ENCODE measurements at regions not wholly inside any gene's neighbourhood (a gene's known extent, or its start where the extent isn't known, plus 50 kb on each side); places are given as distances from the start of the nearest gene placed in this dataset.

DNA sequence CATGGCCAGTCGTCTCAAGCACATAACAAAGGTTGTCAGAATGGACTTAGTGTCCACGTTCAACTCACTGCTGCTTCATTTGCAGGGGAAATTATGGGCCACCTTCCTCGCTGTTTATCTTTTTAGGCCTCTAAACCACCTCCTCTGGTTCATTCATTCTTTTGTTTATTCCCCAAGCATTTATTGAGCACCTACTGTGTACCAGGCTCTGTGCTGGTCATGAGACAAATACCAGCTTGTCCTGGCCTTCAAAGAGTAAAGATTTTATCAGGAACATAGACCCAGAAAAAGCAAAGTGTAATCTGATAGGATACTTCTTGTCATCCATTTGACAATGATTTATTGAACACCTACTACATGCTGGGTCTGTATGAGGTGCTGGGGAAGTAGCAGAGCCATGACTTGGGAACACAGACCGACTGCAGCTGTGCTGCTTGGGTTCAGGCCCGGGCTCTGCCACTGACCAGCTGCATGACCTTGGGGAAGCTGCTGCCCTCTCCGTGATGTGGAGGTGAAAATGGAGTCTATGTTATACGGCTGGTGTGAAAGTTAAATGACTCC is 63.4 kb upstream of the SLC6A6 start:
- no peak for FAIRE-seq

DNA sequence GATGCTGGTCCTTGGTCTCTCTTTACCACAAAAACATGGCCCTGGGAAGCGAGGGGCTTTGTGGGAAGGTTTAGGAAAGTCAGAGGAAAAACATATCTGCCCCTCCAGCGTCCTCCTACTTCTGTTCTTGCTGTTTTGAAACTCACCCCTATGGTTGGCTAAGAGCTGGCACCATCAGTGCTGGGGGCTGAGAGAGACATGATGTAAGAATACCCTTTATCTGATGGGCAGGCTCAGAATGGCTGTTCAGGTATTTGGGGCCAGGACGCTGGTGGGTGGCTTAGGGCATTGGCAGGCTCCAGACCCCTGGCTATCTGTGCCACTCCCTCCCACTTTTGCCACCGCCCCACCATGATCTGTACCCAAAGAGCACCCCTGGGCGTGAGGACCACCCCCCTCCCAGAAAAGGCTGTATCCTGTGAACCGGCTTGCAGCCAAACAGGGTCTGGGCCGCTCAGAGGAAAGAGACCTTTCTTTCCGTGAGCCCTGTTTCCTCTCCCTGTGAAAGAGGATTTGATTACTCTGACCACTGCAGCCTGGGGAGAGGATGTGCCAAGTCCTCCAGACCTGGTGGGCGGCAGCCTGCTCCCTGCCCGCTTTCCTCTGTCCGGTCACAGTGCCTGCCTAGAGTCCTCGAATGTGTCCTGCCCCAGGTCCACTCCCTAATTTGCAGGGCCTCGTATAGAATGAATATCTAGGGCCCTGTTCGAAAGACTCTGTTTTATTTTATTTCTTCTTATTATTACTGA is 61.3 kb upstream of the SLC6A6 start:
- no peak for FAIRE-seq

DNA sequence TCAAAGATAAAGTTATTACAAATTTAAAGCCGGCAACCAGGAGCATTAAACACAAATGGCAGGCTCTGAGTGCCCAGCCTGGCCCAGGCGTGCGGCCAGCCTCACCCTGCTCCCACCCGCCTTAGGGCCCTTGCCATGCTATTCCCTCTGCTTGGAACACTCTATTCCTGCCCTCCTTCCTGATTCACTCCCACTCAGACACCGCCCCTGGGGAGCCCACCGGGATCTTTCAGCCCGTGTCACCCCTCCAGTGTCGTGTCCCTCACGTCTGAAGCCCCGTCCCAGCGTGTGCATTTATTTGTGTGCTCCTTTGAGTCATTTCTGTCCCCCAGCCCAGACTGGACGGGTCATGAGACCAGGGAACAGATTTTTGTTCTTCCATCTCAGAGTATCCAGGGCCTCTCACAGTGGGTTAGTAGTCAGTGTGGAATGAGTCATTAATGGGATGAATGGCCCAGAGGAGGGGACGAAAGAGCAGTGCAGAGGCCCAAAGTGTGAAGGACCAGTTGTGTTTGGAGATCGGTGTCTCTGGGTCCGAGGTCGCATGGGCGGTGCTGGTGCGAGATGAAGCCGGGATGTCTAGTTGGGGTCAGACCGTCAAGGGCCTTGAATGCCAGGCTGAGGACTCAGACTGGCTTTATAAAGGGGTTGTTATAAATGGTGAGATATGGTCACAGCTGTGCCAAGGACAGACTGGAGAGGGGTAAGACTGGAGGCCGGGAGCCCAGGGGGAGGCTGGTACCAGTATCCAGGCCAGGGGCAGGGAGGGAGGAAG is 58.9 kb upstream of the SLC6A6 start:
- FAIRE-seq, result no peak

DNA sequence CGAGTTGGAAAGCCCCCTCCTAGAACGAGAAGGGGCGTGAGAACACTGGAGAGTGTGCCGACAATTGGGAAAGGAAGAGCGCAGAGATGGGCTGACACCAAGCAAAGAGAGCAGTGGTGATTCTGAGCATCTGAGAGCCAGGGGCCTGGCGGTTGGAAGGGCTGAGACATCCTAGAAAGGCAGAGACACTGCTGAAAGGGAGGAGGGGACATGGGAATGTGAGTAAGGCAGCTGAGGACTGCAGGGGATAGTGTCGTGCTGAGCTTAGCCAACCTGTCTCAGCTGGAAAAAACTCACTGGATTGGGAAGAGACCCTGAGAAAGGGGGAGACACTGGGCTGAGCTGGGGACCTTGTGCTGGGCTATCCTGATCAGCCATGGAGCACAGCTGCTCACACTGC is 58.1 kb upstream of the SLC6A6 start:
- FAIRE-seq, result no peak

DNA sequence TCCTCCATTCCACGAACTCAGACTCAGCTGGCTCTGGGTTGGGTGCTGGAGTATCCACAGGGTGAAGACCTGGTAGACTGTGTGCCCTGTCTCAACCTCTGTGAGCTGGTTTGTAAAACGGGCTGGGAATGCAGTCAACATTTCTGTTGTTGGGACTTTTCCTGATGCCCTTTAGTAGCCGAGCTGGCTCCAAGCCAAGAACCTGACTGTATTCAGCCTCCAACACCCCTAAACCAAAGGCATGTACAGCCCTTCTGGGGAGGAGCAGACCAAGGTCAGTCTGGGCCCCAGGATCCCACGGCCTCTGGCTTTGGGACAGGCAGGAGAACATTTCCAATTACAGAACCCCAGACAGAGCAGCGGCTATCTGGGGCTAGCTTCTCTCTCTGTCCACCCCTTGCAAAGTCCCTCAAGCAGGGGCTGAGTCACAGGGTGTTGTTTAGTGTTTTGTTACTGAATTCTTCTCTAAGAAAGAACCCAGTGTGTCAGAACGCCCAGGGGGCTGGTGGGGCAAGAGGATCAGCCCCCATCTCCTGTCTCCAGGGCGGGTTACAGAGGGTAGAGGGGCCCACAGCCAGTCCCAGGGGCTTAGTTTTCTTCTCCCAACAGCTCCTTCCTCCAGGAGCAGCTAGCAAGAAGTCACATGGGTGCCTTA is 56.8 kb upstream of the SLC6A6 start:
- no peak for FAIRE-seq

DNA sequence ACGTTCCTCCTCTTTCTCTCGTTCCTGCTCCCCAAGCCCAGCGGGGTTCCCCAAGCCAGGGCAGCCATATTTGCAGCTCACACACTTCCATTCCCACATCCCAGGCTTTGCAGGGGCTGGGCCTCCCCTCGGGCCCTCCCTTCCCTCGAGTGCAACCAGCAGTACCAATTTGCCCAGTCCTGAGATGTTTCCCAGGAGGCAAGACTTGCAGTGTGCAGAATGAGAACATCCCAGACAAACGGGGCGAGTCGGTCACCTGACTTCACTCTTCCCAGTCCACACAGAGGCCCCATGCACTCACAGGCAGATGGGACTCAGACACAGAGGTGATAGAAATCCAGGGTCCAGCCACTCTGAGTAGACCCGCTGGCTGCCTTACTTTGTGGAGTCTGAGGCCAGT is 56.2 kb upstream of the SLC6A6 start:
- FAIRE-seq, result no peak

DNA sequence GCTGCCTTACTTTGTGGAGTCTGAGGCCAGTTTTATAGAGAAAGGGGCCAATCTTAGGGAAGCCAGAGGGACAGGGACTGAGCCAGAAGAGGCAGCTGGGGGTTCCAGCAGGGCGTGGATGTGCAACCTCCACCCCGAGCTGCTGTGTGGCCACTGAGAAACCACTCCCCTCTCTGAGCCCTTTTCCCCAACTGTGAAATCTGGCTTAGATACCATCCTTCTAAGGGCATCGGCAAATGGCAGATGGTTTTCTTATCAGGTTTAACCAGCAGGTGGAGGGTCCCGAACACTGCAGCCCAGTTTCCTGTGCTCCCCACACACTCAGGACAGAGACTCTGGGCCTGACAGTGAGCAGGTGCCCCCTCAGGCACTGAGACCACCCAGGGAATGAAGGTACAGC is 55.8 kb upstream of the SLC6A6 start:
- FAIRE-seq, result no peak

DNA sequence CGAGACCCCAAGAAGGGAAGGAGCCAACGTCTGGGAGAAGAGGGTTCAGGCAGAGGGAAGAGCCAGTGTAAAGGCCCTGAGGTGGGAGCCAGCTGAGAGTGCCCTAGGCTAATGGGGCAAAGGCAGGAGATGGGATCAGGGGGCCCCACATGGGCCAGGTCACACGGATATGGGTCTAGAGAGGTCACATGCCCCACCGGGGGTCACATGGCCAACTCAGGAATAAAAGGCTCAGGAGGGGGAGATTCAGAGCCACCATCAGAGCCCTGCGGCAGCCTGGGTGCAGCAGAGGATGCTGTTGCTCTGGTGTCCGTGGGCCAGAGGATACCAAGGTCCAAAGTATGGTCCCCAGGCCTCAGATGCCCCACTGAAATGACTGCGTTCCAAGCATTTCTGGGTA is 55.3 kb upstream of the SLC6A6 start:
- FAIRE-seq, result no peak

DNA sequence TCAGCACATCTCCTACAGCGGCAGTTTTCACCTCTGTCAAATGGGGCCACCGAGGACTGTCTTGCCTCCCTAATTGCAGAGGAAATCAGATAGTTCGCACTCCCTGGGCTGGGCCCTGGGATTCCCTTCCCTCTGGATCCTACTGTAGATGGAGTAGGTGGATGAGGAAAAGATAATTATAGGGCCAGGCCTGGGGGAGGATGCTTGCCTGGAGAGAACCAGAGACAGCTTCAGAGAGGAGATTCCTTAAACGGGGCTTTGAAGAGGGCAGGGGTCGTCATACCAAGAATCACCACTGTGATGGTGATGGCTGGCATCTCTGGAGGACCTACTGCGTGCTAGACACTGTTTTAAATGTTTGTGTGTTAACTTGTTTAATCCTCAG is 50.8 kb upstream of the SLC6A6 start:
- FAIRE-seq, result no peak

DNA sequence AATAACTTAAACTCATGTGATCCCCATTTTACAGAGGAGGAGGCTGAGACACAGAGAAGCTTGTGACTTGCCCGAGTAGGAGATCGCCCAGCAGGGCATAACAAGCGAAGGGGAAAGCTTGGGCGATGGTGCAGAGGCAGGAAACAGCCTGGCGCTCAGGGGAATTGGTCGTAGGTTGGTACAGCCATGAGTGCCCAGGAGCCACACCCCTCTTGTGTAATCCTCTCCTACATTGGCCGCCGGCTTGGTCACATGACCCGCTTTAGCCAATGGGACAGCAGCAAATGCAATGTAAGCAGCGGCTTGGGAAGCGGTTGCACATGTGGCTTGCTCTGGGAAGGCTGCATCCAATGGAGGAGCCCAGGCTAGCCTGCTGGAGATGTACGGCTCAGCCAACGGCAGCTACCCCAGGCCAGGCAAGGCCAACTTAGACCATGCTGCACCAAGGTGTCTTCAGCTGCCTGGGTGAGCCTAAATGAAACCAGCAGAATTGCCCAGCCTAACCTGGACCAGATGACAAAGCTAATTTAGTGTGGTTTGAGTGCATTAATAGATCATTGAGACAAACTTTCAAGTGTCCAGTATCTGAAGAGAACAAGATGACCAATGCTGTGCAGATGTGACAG is 50.3 kb upstream of the SLC6A6 start:
- FAIRE-seq, result no peak
